ENCODE measurements at regions not wholly inside any gene's neighbourhood (a gene's known extent, or its start where the extent isn't known, plus 50 kb on each side); places are given as distances from the start of the nearest gene placed in this dataset.

GRCh38 chr15:85318048-85318731 lies 62.2 kb upstream of the AKAP13 start:
- CTCF ChIA-PET = interaction anchor here (0.9 to 4.7 kb wide), 12 partner anchors 11 to 188 kb away, joined by 3 to 78 read pairs (median 4); partner anchors contain the start of gene AKAP13
- ATAC-seq (ENCODE audit: low read depth) (peak; percentile 87), DNase-seq (no peak)
- Mint-ChIP-seq H3K9me3 (peaks cover 2% of the 10 kb centered on the region), H3K27ac (peak overlapping the region; percentile 87), H3K36me3 (ENCODE audit: low read depth) (peaks cover 20% of the 10 kb centered on the region), H3K4me3 (peak overlapping the region; percentile 69), H3K4me1 (peaks cover 74% of the 10 kb centered on the region), H3K27me3 (no peaks in the 10 kb centered on the region)
- POLR2A ChIA-PET = interaction anchor here (0.6 to 10.0 kb wide), 20 partner anchors 9 to 371 kb away, joined by 3 to 409 read pairs (median 5); partner anchors contain the start of gene AKAP13
- TF ChIP-seq, protein P1, sequence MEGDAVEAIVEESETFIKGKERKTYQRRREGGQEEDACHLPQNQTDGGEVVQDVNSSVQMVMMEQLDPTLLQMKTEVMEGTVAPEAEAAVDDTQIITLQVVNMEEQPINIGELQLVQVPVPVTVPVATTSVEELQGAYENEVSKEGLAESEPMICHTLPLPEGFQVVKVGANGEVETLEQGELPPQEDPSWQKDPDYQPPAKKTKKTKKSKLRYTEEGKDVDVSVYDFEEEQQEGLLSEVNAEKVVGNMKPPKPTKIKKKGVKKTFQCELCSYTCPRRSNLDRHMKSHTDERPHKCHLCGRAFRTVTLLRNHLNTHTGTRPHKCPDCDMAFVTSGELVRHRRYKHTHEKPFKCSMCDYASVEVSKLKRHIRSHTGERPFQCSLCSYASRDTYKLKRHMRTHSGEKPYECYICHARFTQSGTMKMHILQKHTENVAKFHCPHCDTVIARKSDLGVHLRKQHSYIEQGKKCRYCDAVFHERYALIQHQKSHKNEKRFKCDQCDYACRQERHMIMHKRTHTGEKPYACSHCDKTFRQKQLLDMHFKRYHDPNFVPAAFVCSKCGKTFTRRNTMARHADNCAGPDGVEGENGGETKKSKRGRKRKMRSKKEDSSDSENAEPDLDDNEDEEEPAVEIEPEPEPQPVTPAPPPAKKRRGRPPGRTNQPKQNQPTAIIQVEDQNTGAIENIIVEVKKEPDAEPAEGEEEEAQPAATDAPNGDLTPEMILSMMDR (IDR thresholded peaks at IDR 0.05) = no peak
- intact Hi-C loops (cut with micrococcal nuclease) = loop anchor here (1.0 to 2.0 kb wide), 6 partner anchors 11 to 139 kb away; partner anchors contain the start of gene AKAP13

- no peaks in the 10 kb centered on the region for H3K27me3 Mint-ChIP-seq
- peaks cover 2% of the 10 kb centered on the region for H3K9me3 Mint-ChIP-seq
Observed at GRCh38 chr15:85318732-85319076, 61.7 kb upstream of the AKAP13 start.

GRCh38 chr15:85324202-85324601 lies 56.2 kb upstream of the AKAP13 start:
- intact Hi-C loops (cut with micrococcal nuclease) = no loop called here
- ChIA-PET CTCF (interaction anchor here (1.0 kb wide), 1 partner anchor 28 kb away, joined by 3 read pairs; no protein-coding TSS in a partner anchor), POLR2A (interaction anchor here (0.6 to 11.9 kb wide), 7 partner anchors 8 to 365 kb away, joined by 3 to 409 read pairs (median 6); partner anchors contain the start of gene AKAP13)
- H3K9me3 Mint-ChIP-seq = peaks cover 2% of the 10 kb centered on the region
- H3K36me3 Mint-ChIP-seq (ENCODE audit: low read depth) = peaks cover 18% of the 10 kb centered on the region
- H3K4me1 Mint-ChIP-seq = peaks cover 72% of the 10 kb centered on the region
- H3K27me3 Mint-ChIP-seq = no peaks in the 10 kb centered on the region
- peak overlapping the region; percentile 77 for H3K27ac Mint-ChIP-seq
- H3K4me3 Mint-ChIP-seq = no peak overlapping the region
- no peak for DNase-seq
- ATAC-seq (ENCODE audit: low read depth) = no peak
- TF ChIP-seq, protein P1 (IDR thresholded peaks at IDR 0.05) = no peak

More at GRCh38 chr15:85318732-85319076, 61.7 kb upstream of the AKAP13 start:
- Mint-ChIP-seq H3K4me1 (peaks cover 73% of the 10 kb centered on the region), H3K4me3 (peak overlapping the region; percentile 69), H3K27ac (peak overlapping the region; percentile 87), H3K36me3 (ENCODE audit: low read depth) (peaks cover 21% of the 10 kb centered on the region)
- POLR2A ChIA-PET = interaction anchor here (0.5 to 10.0 kb wide), 21 partner anchors 10 to 622 kb away, joined by 3 to 409 read pairs (median 4); partner anchors contain the start of gene AKAP13
- no peak for DNase-seq
- TF ChIP-seq, protein P1 (IDR thresholded peaks at IDR 0.05) = no peak
- no peak for ATAC-seq (ENCODE audit: low read depth)
- intact Hi-C loops (cut with micrococcal nuclease) = loop anchor here (1.0 to 2.0 kb wide), 6 partner anchors 11 to 138 kb away; partner anchors contain the start of gene AKAP13
- CTCF ChIA-PET = interaction anchor here (0.9 to 4.7 kb wide), 10 partner anchors 10 to 187 kb away, joined by 3 to 78 read pairs (median 4); partner anchors contain the start of gene AKAP13

- Mint-ChIP-seq H3K36me3 (ENCODE audit: low read depth) (peaks cover 15% of the 10 kb centered on the region), H3K4me1 (peaks cover 76% of the 10 kb centered on the region), H3K9me3 (peaks cover 2% of the 10 kb centered on the region), H3K27me3 (no peaks in the 10 kb centered on the region), H3K4me3 (no peak overlapping the region), H3K27ac (peak overlapping the region; percentile 99)
- DNase-seq (no peak), ATAC-seq (ENCODE audit: low read depth) (no peak)
- POLR2A ChIA-PET = interaction anchor here (0.7 to 11.9 kb wide), 5 partner anchors 10 to 373 kb away, joined by 3 to 409 read pairs (median 7); partner anchors contain the start of gene AKAP13
- intact Hi-C loops (cut with micrococcal nuclease) = no loop called here
- TF ChIP-seq, protein P1 (IDR thresholded peaks at IDR 0.05) = no peak
- CTCF ChIA-PET = interaction anchor here (0.6 to 7.2 kb wide), 5 partner anchors 8 to 88 kb away, joined by 3 to 78 read pairs (median 7); no protein-coding TSS in a partner anchor
Observed at GRCh38 chr15:85325834-85326233, 54.6 kb upstream of the AKAP13 start.

- Mint-ChIP-seq H3K27ac (peak overlapping the region; percentile 99), H3K36me3 (ENCODE audit: low read depth) (peaks cover 15% of the 10 kb centered on the region), H3K4me3 (no peak overlapping the region), H3K4me1 (peaks cover 81% of the 10 kb centered on the region), H3K9me3 (peaks cover 2% of the 10 kb centered on the region), H3K27me3 (no peaks in the 10 kb centered on the region)
- DNase-seq (no peak), ATAC-seq (ENCODE audit: low read depth) (no peak)
- TF ChIP-seq, protein P1 (IDR thresholded peaks at IDR 0.05) = no peak
- ChIA-PET CTCF (interaction anchor here (1.1 to 7.3 kb wide), 4 partner anchors 9 to 88 kb away, joined by 7 to 78 read pairs (median 64); no protein-coding TSS in a partner anchor), POLR2A (interaction anchor here (0.5 to 11.9 kb wide), 4 partner anchors 10 to 319 kb away, joined by 3 to 409 read pairs (median 93); partner anchors contain the start of gene AKAP13)
- intact Hi-C loops (cut with micrococcal nuclease) = no loop called here
Observed at GRCh38 chr15:85326291-85326690, 54.1 kb upstream of the AKAP13 start.
